ENCODE measurements at regions not wholly inside any gene's neighbourhood (a gene's known extent, or its start where the extent isn't known, plus 50 kb on each side); places are given as distances from the start of the nearest gene placed in this dataset.
A peak's percentile ranks its signal among the peaks of the same experiment; 100 is the strongest.

DNA sequence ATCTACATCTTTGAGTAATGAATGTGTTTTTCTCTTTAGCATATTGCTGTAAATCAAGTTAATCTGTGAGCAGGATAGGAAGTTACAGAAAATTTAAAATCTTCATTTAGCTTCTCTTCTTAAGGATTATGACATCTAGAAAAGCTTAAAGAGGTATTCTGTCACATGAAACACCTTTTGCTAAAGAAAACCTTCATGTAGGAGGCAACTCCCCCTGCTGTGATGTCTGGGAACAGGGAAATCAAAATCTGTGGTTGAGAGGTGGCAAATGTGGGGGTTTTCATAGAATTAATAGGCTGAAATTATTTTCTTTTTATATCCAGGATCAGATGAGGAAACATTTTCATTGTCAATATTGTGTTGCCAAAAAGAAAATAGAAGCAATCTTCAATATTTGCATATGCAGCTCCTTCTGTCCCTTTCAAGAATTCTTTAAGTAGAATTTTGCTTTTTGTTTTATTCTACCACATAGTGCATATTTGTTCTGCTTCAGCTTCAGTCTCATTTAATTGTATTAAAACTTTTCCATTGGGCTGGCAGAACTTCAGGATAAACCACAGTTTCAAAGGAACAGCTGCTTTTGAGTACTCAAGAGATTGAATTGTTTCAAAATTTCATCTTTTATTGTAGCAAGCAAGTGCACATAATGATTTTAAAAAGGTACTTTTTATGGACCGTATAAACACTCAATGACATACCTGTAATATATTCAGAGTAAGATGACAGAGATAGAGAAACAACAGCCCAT, 128.4 kb downstream of the RAP2B start:
- TF ChIP-seq, protein P1, sequence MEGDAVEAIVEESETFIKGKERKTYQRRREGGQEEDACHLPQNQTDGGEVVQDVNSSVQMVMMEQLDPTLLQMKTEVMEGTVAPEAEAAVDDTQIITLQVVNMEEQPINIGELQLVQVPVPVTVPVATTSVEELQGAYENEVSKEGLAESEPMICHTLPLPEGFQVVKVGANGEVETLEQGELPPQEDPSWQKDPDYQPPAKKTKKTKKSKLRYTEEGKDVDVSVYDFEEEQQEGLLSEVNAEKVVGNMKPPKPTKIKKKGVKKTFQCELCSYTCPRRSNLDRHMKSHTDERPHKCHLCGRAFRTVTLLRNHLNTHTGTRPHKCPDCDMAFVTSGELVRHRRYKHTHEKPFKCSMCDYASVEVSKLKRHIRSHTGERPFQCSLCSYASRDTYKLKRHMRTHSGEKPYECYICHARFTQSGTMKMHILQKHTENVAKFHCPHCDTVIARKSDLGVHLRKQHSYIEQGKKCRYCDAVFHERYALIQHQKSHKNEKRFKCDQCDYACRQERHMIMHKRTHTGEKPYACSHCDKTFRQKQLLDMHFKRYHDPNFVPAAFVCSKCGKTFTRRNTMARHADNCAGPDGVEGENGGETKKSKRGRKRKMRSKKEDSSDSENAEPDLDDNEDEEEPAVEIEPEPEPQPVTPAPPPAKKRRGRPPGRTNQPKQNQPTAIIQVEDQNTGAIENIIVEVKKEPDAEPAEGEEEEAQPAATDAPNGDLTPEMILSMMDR (IDR thresholded peaks at IDR 0.05; ENCODE audit: borderline replicate concordance, insufficient read depth, low read depth, low read length) = no peak
- H3K4me3 ChIP-seq (ENCODE audit: low read depth, low read length) = no peak overlapping the region

DNA sequence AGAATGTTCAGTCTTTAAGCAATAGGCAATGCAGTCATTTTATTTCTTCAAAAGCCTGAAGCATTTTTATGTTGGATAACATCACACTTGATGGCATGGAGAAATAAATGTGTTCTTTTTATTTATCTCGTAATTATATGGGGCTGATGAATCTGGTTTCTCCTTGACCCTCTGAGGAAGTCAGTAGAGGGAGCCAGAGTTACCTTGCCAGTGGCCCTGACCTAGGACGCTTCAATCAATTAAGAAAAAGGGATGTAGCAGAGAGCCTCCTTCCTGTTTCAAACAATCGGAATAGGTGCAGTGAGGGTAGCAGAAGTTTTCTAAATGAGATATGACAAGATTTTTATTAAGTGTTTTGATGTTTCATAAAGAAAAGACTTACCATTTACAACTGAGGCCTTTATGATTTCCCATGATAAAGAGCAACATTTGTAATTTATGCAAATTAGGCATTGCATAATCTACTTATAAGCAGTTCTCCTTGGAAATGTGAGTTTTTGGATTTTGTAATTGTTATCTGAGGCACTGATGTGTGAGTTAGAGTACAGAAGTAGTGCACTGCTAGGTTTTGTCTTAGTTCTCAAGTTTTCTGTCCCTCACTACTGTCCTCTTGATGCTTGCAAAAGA, 129.1 kb downstream of the RAP2B start:
- TF ChIP-seq, protein P1 (IDR thresholded peaks at IDR 0.05; ENCODE audit: borderline replicate concordance, insufficient read depth, low read depth, low read length) = peak; percentile 36; the same call in 1 of the 2 replicates
- no peak overlapping the region for H3K4me3 ChIP-seq (ENCODE audit: low read depth, low read length)

DNA sequence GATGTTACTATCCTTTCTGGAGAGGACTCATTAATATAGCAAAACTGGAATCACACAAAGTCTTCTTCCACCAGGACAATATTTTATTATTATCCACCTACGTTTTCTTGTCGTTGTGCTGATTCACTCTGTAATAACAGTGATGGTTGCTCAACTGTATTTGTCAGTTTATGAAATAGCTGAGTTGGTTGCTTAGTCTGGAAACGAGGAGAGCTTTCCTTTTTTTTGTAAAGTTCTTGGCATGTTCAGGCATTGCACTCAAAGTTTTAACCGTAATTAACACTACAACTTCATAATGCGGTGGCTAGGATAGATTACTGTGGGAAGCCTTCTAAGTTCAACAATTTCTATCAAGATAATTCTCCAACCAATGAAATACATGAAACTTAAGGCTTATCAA, 131.2 kb downstream of the RAP2B start:
- no peak overlapping the region for H3K4me3 ChIP-seq (ENCODE audit: low read depth, low read length)

GRCh38 chr3:153295901-153296300, 133.9 kb downstream of the RAP2B start:
- TF ChIP-seq, protein P1 (IDR thresholded peaks at IDR 0.05; ENCODE audit: borderline replicate concordance, insufficient read depth, low read depth, low read length) = no peak

More for the DNA sequence above, 131.2 kb downstream of the RAP2B start:
- TF ChIP-seq, protein P1 (IDR thresholded peaks at IDR 0.05; ENCODE audit: borderline replicate concordance, insufficient read depth, low read depth, low read length) = no peak

DNA sequence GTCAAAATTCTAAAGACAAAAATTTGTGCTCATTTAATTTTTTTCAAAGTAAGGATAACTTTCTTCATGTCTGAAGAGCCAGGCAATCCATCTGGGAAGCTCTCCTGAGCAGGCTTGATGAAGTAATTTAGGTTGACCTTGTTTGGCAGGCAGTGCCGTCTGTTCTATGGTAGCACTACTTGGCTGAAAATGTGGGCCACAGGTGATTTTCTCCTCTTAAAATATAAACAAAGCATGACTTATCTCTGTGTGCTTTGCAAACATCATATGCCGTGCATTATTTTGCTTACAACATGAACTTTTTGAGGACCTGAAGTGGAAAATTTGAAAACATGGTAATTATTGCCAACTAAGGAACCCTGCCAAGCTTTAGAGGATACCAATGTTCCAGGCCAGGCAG, 143.2 kb downstream of the RAP2B start:
- TF ChIP-seq, protein P1 (IDR thresholded peaks at IDR 0.05; ENCODE audit: borderline replicate concordance, insufficient read depth, low read depth, low read length) = no peak
- no peak overlapping the region for H3K4me3 ChIP-seq (ENCODE audit: low read depth, low read length)

More at GRCh38 chr3:153295901-153296300, 133.9 kb downstream of the RAP2B start:
- no peak overlapping the region for H3K4me3 ChIP-seq (ENCODE audit: low read depth, low read length)

GRCh38 chr3:153311541-153311940, 149.5 kb downstream of the RAP2B start:
- TF ChIP-seq, protein P1 (IDR thresholded peaks at IDR 0.05; ENCODE audit: borderline replicate concordance, insufficient read depth, low read depth, low read length) = no peak
- no peak overlapping the region for H3K4me3 ChIP-seq (ENCODE audit: low read depth, low read length)

All from GM12875 (cell line).